IPS-18a (cell line): ENCODE measurements at regions not wholly inside any gene's neighbourhood (a gene's known extent, or its start where the extent isn't known, plus 50 kb on each side); places are given as distances from the start of the nearest gene placed in this dataset.

Experiments
- H3K27ac ChIP-seq: one replicate; pipeline ENCODE4 v1.5.1; 2013; ENCODE audit warnings: low read length
- H3K27me3 ChIP-seq: one replicate; pipeline ENCODE4 v1.6.1; 2013; ENCODE audit warnings: mild to moderate bottlenecking, low read length; ENCODE audit not compliant: control insufficient read depth, insufficient read depth
- H3K36me3 ChIP-seq: one replicate; pipeline ENCODE4 v1.6.1; 2013; ENCODE audit warnings: low read depth, low read length; ENCODE audit not compliant: control insufficient read depth
- H3K4me1 ChIP-seq: one replicate; pipeline ENCODE4 v1.6.1; 2013; ENCODE audit warnings: low read depth, low read length; ENCODE audit not compliant: control insufficient read depth
- H3K4me3 ChIP-seq: one replicate; pipeline ENCODE4 v1.5.1; 2013; ENCODE audit warnings: low read length
- H3K9ac ChIP-seq: one replicate; pipeline ENCODE4 v1.6.1; 2013; ENCODE audit warnings: mild to moderate bottlenecking, low read length, moderate library complexity
- H3K9me3 ChIP-seq: one replicate; pipeline ENCODE4 v1.6.1; 2013; ENCODE audit warnings: low read depth, low read length; ENCODE audit not compliant: control insufficient read depth

DNA sequence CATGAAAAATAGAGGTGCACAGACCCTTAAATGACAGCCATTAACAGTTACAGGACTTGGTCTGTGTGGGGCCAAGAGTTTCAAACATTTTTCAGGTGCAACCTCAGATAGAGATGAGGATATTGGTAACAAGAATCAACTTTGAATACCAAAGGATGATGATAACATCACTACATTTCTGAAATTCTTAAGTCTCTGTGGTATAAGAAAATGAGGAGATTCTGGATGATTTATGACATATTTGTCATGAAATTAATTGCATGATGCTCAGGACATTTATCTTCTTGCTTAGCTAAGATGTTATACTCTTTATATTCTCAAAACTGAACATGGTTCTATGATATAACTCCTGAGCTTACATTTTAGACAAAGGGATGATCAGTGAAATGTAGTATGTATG lies 471.8 kb upstream of the CWC22 start:
- no peaks in the 10 kb centered on the region for H3K4me1 ChIP-seq
- no peaks in the 10 kb centered on the region for H3K27me3 ChIP-seq
- no peak overlapping the region for H3K9ac ChIP-seq
- H3K4me3 ChIP-seq, result no peak overlapping the region
- H3K9me3 ChIP-seq, result no peaks in the 10 kb centered on the region
- H3K36me3 ChIP-seq, result no peaks in the 10 kb centered on the region
- no peak overlapping the region for H3K27ac ChIP-seq

DNA sequence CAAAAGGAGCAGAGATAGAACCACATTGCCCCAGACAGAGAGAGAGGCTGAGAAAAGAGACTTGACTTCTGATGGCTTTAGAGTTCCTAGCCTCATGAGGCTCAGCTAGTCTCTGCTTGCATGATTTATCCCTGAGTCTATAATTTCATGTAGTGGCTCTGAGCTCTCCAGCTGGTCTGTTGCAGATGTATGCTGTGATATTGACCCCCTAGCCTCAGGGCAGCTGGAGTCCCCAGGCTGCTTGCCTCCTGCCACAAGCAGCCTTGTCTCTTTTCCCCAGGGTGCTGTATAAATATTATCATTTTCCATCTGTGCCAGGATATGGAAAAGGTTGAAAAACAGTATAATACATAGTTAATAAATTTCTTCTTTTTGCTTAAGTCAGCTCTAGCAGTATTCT lies 467.6 kb upstream of the CWC22 start:
- H3K9ac ChIP-seq, result no peak overlapping the region
- no peaks in the 10 kb centered on the region for H3K4me1 ChIP-seq
- no peak overlapping the region for H3K27ac ChIP-seq
- no peaks in the 10 kb centered on the region for H3K27me3 ChIP-seq
- no peaks in the 10 kb centered on the region for H3K9me3 ChIP-seq
- no peaks in the 10 kb centered on the region for H3K36me3 ChIP-seq
- H3K4me3 ChIP-seq, result no peak overlapping the region

- Histone ChIP-seq H3K36me3 (no peaks in the 10 kb centered on the region), H3K9me3 (no peaks in the 10 kb centered on the region), H3K4me3 (no peak overlapping the region), H3K27ac (no peak overlapping the region), H3K27me3 (no peaks in the 10 kb centered on the region), H3K4me1 (no peaks in the 10 kb centered on the region), H3K9ac (no peak overlapping the region)
Observed at GRCh38 chr2:180473456-180473855, 466.4 kb upstream of the CWC22 start.

DNA sequence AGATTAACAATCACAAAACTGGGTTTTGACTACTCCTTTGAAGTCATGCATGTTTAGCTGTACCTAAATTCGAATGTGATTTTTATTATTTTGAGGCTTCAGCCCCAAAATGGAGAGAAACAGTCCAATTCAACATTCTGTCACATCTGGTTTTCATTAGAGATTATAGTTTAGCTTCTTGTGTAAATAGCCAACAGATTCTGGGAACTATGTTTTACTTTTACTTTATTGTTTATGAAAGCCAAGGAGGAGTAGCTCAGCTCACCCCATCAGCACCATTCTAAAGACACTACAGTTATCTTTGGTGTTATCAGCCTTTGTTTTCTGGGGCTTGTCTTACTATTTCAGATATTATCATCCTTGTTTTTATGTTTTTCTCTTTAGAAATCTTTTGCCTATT lies 465.0 kb upstream of the CWC22 start:
- Histone ChIP-seq H3K4me3 (no peak overlapping the region), H3K27me3 (no peaks in the 10 kb centered on the region), H3K27ac (no peak overlapping the region), H3K4me1 (no peaks in the 10 kb centered on the region), H3K36me3 (no peaks in the 10 kb centered on the region), H3K9ac (no peak overlapping the region), H3K9me3 (no peaks in the 10 kb centered on the region)

DNA sequence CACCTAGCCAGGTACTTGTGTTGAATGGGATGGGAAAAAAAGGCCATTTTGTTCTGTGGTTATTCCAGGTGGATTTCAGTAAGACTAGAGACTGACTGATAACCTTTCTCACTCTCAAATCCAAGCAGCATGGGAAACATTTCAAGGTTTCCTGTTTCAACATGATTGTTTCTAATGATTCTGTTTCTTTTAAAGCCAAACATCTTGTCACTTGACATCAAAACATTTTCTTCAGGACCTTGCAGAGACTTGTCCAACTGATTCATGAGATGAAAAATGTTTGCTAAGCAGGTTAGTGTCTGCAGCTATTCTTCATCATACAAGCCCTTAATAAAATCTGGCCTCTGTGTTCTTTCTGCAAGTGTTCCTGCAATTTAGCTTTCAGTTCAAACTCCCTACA lies 456.5 kb upstream of the CWC22 start:
- no peaks in the 10 kb centered on the region for H3K27me3 ChIP-seq
- no peak overlapping the region for H3K27ac ChIP-seq
- no peak overlapping the region for H3K4me3 ChIP-seq
- H3K9me3 ChIP-seq, result no peaks in the 10 kb centered on the region
- H3K4me1 ChIP-seq, result no peaks in the 10 kb centered on the region
- H3K9ac ChIP-seq, result no peak overlapping the region
- H3K36me3 ChIP-seq, result no peaks in the 10 kb centered on the region

DNA sequence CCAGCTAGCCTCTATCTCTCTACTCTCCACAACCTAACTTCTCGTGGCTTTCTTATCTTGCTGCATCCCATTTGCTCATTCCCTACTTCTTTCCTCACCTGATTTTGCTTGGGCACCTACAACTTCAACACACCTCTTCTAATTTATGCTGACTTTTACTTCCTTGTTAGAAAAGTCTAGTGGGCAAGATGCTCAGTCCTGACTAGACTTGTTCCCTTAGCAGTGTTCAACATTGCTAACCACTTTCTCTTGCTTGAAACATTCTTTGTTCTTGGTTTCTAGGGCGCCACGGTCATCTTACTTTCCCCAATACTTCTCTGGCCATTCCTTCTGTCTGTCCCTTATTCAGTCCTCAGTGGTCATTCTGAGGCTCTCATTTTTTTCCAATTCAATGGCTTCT lies 454.7 kb upstream of the CWC22 start:
- Histone ChIP-seq H3K9ac (no peak overlapping the region), H3K27ac (no peak overlapping the region), H3K27me3 (no peaks in the 10 kb centered on the region), H3K4me3 (no peak overlapping the region), H3K9me3 (no peaks in the 10 kb centered on the region), H3K4me1 (no peaks in the 10 kb centered on the region), H3K36me3 (no peaks in the 10 kb centered on the region)

DNA sequence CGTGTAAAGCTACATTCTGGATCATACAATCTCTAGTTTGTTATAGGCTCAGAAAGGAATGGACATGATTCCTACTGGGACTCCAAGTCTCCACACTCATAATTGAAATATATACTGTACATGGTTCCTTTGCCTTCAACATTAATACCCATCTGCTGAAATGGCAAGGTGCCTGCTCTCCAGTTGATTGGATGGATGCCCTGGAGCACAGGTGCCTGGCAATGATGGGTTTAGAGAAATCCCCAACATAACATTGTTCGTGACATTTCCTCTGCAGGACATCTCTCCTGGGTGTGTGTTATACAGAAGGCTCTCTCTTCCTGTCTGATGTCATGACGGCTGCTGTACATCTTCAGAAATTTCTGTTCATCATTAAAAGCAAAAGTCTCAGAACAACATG lies 449.7 kb upstream of the CWC22 start:
- H3K36me3 ChIP-seq, result no peaks in the 10 kb centered on the region
- H3K9me3 ChIP-seq, result no peaks in the 10 kb centered on the region
- no peaks in the 10 kb centered on the region for H3K27me3 ChIP-seq
- H3K4me3 ChIP-seq, result no peak overlapping the region
- no peak overlapping the region for H3K9ac ChIP-seq
- no peaks in the 10 kb centered on the region for H3K4me1 ChIP-seq
- H3K27ac ChIP-seq, result no peak overlapping the region

DNA sequence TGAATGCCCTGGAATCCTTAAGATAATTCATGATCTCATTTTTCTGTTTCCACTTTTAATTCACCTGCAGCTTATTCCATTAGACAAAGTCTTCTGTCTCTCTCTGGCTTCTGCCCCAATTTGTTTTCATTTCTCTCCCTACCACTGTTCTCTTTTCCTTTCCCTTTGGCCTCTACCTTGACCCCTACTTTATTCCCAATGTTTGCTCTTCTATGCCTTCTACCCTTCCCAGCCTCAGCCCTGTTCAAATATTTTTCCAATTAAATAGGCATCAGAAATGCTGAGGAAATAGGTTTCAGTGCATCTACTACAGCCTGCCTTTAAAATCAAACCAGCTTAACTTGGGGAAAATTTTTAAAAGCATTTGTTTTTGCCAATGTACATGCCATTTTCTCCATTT lies 443.7 kb upstream of the CWC22 start:
- Histone ChIP-seq H3K9me3 (no peaks in the 10 kb centered on the region), H3K27me3 (no peaks in the 10 kb centered on the region), H3K4me3 (no peak overlapping the region), H3K27ac (no peak overlapping the region), H3K4me1 (no peaks in the 10 kb centered on the region), H3K9ac (no peak overlapping the region), H3K36me3 (no peaks in the 10 kb centered on the region)

DNA sequence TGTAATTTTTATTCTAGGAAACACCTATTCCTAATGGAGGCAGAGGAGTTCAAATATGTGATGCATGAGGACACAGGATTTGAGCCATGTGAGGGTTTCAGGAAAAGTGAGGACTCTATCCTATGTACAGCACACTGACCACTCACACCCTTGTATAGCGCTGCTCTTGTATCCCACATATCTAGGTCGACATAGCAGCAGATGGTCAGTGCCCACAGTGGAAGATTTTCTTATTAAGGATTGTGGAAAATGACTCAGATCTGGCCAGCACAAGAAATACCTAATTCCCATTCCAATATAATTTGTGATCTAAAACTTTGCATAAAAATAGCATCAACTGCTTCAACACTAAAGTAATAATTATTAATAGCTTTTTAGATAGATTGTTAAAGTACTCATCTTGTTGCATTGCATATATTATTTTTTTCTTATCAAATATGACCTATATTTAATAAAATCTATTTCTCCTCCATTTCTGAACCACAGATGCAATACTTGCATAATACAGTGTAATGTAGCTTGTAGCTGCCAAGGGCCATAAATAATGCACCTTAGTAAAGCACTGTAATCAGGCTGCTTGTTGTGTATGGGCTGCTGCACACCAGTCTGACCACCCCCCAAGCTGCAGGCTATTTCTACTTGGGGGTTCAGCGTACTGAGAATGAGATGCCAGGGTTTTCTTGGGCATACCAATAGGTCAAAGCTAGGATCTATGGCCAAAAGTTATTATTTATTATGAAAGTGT lies 442.2 kb upstream of the CWC22 start:
- H3K27ac ChIP-seq, result no peak overlapping the region
- no peak overlapping the region for H3K4me3 ChIP-seq
- H3K27me3 ChIP-seq, result no peaks in the 10 kb centered on the region
- no peaks in the 10 kb centered on the region for H3K9me3 ChIP-seq
- no peaks in the 10 kb centered on the region for H3K36me3 ChIP-seq
- no peaks in the 10 kb centered on the region for H3K4me1 ChIP-seq
- no peak overlapping the region for H3K9ac ChIP-seq

DNA sequence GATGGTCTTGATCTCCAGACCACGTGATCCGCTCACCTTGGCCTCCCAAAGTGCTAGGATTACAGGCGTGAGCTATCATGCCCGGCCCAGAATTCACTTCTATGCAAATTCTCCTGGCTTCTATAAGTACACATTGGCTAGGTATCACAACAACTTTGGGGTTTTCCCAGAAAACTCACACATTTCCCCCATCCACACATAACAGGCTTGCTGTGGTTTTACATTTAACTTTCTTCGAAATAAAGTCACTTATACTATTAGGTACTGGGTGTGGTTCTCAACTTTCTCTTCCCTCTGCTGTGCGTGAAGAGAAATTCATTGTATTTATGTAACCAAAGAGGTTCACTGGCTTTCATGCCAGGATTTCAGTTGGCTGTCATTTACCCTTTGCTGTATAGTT lies 439.4 kb upstream of the CWC22 start:
- Histone ChIP-seq H3K9me3 (no peaks in the 10 kb centered on the region), H3K9ac (no peak overlapping the region), H3K27ac (no peak overlapping the region), H3K36me3 (no peaks in the 10 kb centered on the region), H3K4me1 (no peaks in the 10 kb centered on the region), H3K27me3 (no peaks in the 10 kb centered on the region), H3K4me3 (no peak overlapping the region)

- Histone ChIP-seq H3K4me3 (no peak overlapping the region), H3K4me1 (no peaks in the 10 kb centered on the region), H3K27ac (no peak overlapping the region), H3K27me3 (no peaks in the 10 kb centered on the region), H3K9me3 (no peaks in the 10 kb centered on the region), H3K9ac (no peak overlapping the region), H3K36me3 (no peaks in the 10 kb centered on the region)
Observed at GRCh38 chr2:180443888-180444287, 436.8 kb upstream of the CWC22 start.

- no peaks in the 10 kb centered on the region for H3K36me3 ChIP-seq
- no peak overlapping the region for H3K9ac ChIP-seq
- no peaks in the 10 kb centered on the region for H3K9me3 ChIP-seq
- no peaks in the 10 kb centered on the region for H3K27me3 ChIP-seq
- no peak overlapping the region for H3K27ac ChIP-seq
- H3K4me3 ChIP-seq, result no peak overlapping the region
- no peaks in the 10 kb centered on the region for H3K4me1 ChIP-seq
Observed at GRCh38 chr2:180442860-180443644, 436.0 kb upstream of the CWC22 start.
